ENCODE measurements at regions not wholly inside any gene's neighbourhood (a gene's known extent, or its start where the extent isn't known, plus 50 kb on each side); places are given as distances from the start of the nearest gene placed in this dataset.

GRCh38 chr13:71979616-71980015 is 112.6 kb upstream of the DACH1 start:
- Histone ChIP-seq H3K9me3 (ENCODE audit: low read length) (peaks cover 5% of the 10 kb centered on the region), H3K79me2 (replicated peaks; ENCODE audit: insufficient read depth, low read length) (no peaks in the 10 kb centered on the region)

GRCh38 chr13:71977028-71977427 is 110.0 kb upstream of the DACH1 start:
- H3K27me3 ChIP-seq (ENCODE audit: insufficient read depth, low read depth, low read length): no peaks in the 10 kb centered on the region
- H3K36me3 ChIP-seq (ENCODE audit: insufficient read depth, low read length): no peaks in the 10 kb centered on the region
- H3K9ac ChIP-seq (ENCODE audit: low read length): no peak overlapping the region
- no peaks in the 10 kb centered on the region for H3F3A ChIP-seq (ENCODE audit: insufficient read depth, low read length, poor library complexity, severe bottlenecking)
- H3K9me3 ChIP-seq (ENCODE audit: low read length): peaks cover 5% of the 10 kb centered on the region
- no peaks in the 10 kb centered on the region for H4K20me1 ChIP-seq (ENCODE audit: insufficient read depth)
- no peak overlapping the region for H3K27ac ChIP-seq (ENCODE audit: low read length)
- H2AFZ ChIP-seq (ENCODE audit: low read depth, low read length): no peak overlapping the region
- H3K9me2 ChIP-seq (ENCODE audit: insufficient read depth, low read length): no peaks in the 10 kb centered on the region
- no peak overlapping the region for H3K4me2 ChIP-seq (ENCODE audit: low read length)
- H3K79me2 ChIP-seq (replicated peaks; ENCODE audit: insufficient read depth, low read length): no peaks in the 10 kb centered on the region
- no peak overlapping the region for H3K4me3 ChIP-seq (ENCODE audit: low read length)
- TF ChIP-seq EZH2 (IDR thresholded peaks at IDR 0.05; ENCODE audit: borderline replicate concordance, insufficient read depth, low read length, poor library complexity, severe bottlenecking) (no peak), EP300 (conservative IDR thresholded peaks at IDR 0.05; ENCODE audit: poor library complexity, severe bottlenecking) (no peak), SMC3 (conservative IDR thresholded peaks at IDR 0.05; ENCODE audit: poor library complexity) (no peak), POLR2AphosphoS5 (IDR thresholded peaks at IDR 0.05) (no peak), TAF1 (IDR thresholded peaks at IDR 0.05; ENCODE audit: low read depth) (no peak), CTCF (IDR thresholded peaks at IDR 0.05; ENCODE audit: poor library complexity, severe bottlenecking) (no peak), REST (IDR thresholded peaks at IDR 0.05; ENCODE audit: borderline replicate concordance) (no peak)

More at GRCh38 chr13:71979616-71980015, 112.6 kb upstream of the DACH1 start:
- Histone ChIP-seq H3K9ac (ENCODE audit: low read length) (no peak overlapping the region), H2AFZ (ENCODE audit: low read depth, low read length) (no peak overlapping the region), H3K27me3 (ENCODE audit: insufficient read depth, low read depth, low read length) (no peaks in the 10 kb centered on the region), H3K4me2 (ENCODE audit: low read length) (no peak overlapping the region), H3K4me3 (ENCODE audit: low read length) (no peak overlapping the region), H3K36me3 (ENCODE audit: insufficient read depth, low read length) (no peaks in the 10 kb centered on the region), H3F3A (ENCODE audit: insufficient read depth, low read length, poor library complexity, severe bottlenecking) (no peaks in the 10 kb centered on the region), H4K20me1 (ENCODE audit: insufficient read depth) (no peaks in the 10 kb centered on the region), H3K9me2 (ENCODE audit: insufficient read depth, low read length) (no peaks in the 10 kb centered on the region), H3K27ac (ENCODE audit: low read length) (no peak overlapping the region)
- TF ChIP-seq POLR2AphosphoS5 (IDR thresholded peaks at IDR 0.05) (no peak), EP300 (conservative IDR thresholded peaks at IDR 0.05; ENCODE audit: poor library complexity, severe bottlenecking) (no peak), RAD21 (conservative IDR thresholded peaks at IDR 0.05) (no peak), TAF1 (IDR thresholded peaks at IDR 0.05; ENCODE audit: low read depth) (no peak), SMC3 (conservative IDR thresholded peaks at IDR 0.05; ENCODE audit: poor library complexity) (no peak), CTCF (IDR thresholded peaks at IDR 0.05; ENCODE audit: poor library complexity, severe bottlenecking) (no peak), EZH2 (IDR thresholded peaks at IDR 0.05; ENCODE audit: borderline replicate concordance, insufficient read depth, low read length, poor library complexity, severe bottlenecking) (no peak), REST (IDR thresholded peaks at IDR 0.05; ENCODE audit: borderline replicate concordance) (no peak)

All from neural cell (in vitro differentiated cells).